ENCODE measurements at regions not wholly inside any gene's neighbourhood (a gene's known extent, or its start where the extent isn't known, plus 50 kb on each side); places are given as distances from the start of the nearest gene placed in this dataset.

GRCh38 chr6:44543664-44544063 is 156.2 kb downstream of the CDC5L start:
- no peak overlapping the region for H3K4me3 ChIP-seq (ENCODE audit: control insufficient read depth, low read depth, low read length)
- TF ChIP-seq CTCF (IDR thresholded peaks at IDR 0.05; ENCODE audit: control insufficient read depth, insufficient read depth, low read depth, low read length, missing control alignments), result no peak
- DNase-seq (ENCODE audit: low read depth), result no peak

- no peak for TF ChIP-seq CTCF (IDR thresholded peaks at IDR 0.05; ENCODE audit: control insufficient read depth, insufficient read depth, low read depth, low read length, missing control alignments)
- H3K4me3 ChIP-seq (ENCODE audit: control insufficient read depth, low read depth, low read length), result no peak overlapping the region
- DNase-seq (ENCODE audit: low read depth), result no peak
Measured at GRCh38 chr6:44545224-44545623, 157.7 kb downstream of the CDC5L start.

GRCh38 chr6:44548319-44548718 is 160.8 kb downstream of the CDC5L start:
- TF ChIP-seq CTCF (IDR thresholded peaks at IDR 0.05; ENCODE audit: control insufficient read depth, insufficient read depth, low read depth, low read length, missing control alignments), result no peak
- DNase-seq (ENCODE audit: low read depth), result no peak
- H3K4me3 ChIP-seq (ENCODE audit: control insufficient read depth, low read depth, low read length), result no peak overlapping the region

GRCh38 chr6:44549516-44549915 is 162.0 kb downstream of the CDC5L start:
- H3K4me3 ChIP-seq (ENCODE audit: control insufficient read depth, low read depth, low read length), result no peak overlapping the region
- TF ChIP-seq CTCF (IDR thresholded peaks at IDR 0.05; ENCODE audit: control insufficient read depth, insufficient read depth, low read depth, low read length, missing control alignments), result no peak
- DNase-seq (ENCODE audit: low read depth), result no peak

GRCh38 chr6:44554194-44554593 is 166.7 kb downstream of the CDC5L start:
- no peak for DNase-seq (ENCODE audit: low read depth)
- no peak overlapping the region for H3K4me3 ChIP-seq (ENCODE audit: control insufficient read depth, low read depth, low read length)
- TF ChIP-seq CTCF (IDR thresholded peaks at IDR 0.05; ENCODE audit: control insufficient read depth, insufficient read depth, low read depth, low read length, missing control alignments), result no peak

- no peak for TF ChIP-seq CTCF (IDR thresholded peaks at IDR 0.05; ENCODE audit: control insufficient read depth, insufficient read depth, low read depth, low read length, missing control alignments)
- H3K4me3 ChIP-seq (ENCODE audit: control insufficient read depth, low read depth, low read length), result no peak overlapping the region
- DNase-seq (ENCODE audit: low read depth), result no peak
Measured at GRCh38 chr6:44554861-44555260, 167.4 kb downstream of the CDC5L start.

GRCh38 chr6:44556046-44556445 is 168.5 kb downstream of the CDC5L start:
- DNase-seq (ENCODE audit: low read depth), result no peak
- no peak overlapping the region for H3K4me3 ChIP-seq (ENCODE audit: control insufficient read depth, low read depth, low read length)
- no peak for TF ChIP-seq CTCF (IDR thresholded peaks at IDR 0.05; ENCODE audit: control insufficient read depth, insufficient read depth, low read depth, low read length, missing control alignments)

All from AG09309 (cell line).